ENCODE measurements at regions not wholly inside any gene's neighbourhood (a gene's known extent, or its start where the extent isn't known, plus 50 kb on each side); places are given as distances from the start of the nearest gene placed in this dataset.

DNA sequence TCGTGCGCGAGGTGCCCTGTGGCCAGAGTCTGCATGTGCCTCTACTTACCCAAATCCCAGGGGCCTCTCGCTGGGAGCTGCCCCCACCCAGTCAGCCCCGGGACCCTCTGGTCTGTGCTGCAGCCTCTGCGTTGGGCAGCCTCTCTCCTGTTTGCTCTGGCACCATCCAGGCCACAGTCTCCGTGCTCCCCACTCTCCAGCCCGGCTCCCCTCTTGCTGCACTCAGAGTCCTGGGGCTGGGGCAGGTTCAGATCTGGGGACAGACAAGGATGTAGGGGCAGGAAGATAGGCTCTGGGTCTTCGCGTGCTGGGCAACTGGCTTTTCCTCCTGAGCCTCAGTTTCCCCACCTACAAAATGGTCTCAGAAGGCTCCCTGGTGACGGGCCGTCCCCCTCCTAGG lies 70.8 kb upstream of the GATA5 start:
- DNase-seq (ENCODE audit: low read depth in 1 of 2, low spot score in 1 of 2) = no peak
- POLR2A ChIA-PET = no interaction called here
- H3K27ac ChIP-seq = no peak overlapping the region
- peaks cover 5% of the 10 kb centered on the region; the same call in 1 of the 3 replicates for H3K9me3 ChIP-seq
- no peak for ATAC-seq
- peaks cover 20% of the 10 kb centered on the region for H3K4me1 ChIP-seq
- FAIRE-seq = no peak
- TF ChIP-seq ESRRA (IDR thresholded peaks at IDR 0.05; ENCODE audit: borderline replicate concordance, low read length) = no peak
- no peak for TF ChIP-seq KDM1A (IDR thresholded peaks at IDR 0.05; ENCODE audit: low read depth)
- no peak for TF ChIP-seq GATA3 (IDR thresholded peaks at IDR 0.05; ENCODE audit: borderline replicate concordance)
- TF ChIP-seq, protein P1, sequence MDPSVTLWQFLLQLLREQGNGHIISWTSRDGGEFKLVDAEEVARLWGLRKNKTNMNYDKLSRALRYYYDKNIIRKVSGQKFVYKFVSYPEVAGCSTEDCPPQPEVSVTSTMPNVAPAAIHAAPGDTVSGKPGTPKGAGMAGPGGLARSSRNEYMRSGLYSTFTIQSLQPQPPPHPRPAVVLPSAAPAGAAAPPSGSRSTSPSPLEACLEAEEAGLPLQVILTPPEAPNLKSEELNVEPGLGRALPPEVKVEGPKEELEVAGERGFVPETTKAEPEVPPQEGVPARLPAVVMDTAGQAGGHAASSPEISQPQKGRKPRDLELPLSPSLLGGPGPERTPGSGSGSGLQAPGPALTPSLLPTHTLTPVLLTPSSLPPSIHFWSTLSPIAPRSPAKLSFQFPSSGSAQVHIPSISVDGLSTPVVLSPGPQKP (IDR thresholded peaks at IDR 0.05; ENCODE audit: low read depth, low read length) = no peak
- TF ChIP-seq, protein P2, sequence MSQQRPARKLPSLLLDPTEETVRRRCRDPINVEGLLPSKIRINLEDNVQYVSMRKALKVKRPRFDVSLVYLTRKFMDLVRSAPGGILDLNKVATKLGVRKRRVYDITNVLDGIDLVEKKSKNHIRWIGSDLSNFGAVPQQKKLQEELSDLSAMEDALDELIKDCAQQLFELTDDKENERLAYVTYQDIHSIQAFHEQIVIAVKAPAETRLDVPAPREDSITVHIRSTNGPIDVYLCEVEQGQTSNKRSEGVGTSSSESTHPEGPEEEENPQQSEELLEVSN (IDR thresholded peaks at IDR 0.05; ENCODE audit: borderline replicate concordance, low read depth) = no peak
- no peak for TF ChIP-seq ZFP36 (IDR thresholded peaks at IDR 0.05; ENCODE audit: borderline replicate concordance, partially characterized antibody)
- no peak for TF ChIP-seq NR3C1 (IDR thresholded peaks at IDR 0.05)
- no peak for TF ChIP-seq CEBPB (IDR thresholded peaks at IDR 0.05)
- no peak for TF ChIP-seq POLR2AphosphoS2 (conservative IDR thresholded peaks at IDR 0.05; ENCODE audit: low read length)
- TF ChIP-seq, protein P3, sequence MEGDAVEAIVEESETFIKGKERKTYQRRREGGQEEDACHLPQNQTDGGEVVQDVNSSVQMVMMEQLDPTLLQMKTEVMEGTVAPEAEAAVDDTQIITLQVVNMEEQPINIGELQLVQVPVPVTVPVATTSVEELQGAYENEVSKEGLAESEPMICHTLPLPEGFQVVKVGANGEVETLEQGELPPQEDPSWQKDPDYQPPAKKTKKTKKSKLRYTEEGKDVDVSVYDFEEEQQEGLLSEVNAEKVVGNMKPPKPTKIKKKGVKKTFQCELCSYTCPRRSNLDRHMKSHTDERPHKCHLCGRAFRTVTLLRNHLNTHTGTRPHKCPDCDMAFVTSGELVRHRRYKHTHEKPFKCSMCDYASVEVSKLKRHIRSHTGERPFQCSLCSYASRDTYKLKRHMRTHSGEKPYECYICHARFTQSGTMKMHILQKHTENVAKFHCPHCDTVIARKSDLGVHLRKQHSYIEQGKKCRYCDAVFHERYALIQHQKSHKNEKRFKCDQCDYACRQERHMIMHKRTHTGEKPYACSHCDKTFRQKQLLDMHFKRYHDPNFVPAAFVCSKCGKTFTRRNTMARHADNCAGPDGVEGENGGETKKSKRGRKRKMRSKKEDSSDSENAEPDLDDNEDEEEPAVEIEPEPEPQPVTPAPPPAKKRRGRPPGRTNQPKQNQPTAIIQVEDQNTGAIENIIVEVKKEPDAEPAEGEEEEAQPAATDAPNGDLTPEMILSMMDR (IDR thresholded peaks at IDR 0.05) = no peak
- no peak for TF ChIP-seq BHLHE40 (IDR thresholded peaks at IDR 0.05; ENCODE audit: low read depth, low read length)
- TF ChIP-seq FOSL2 (IDR thresholded peaks at IDR 0.05) = no peak
- TF ChIP-seq FOSL2 (CRISPR knock-in tag; IDR thresholded peaks at IDR 0.05) = no peak
- TF ChIP-seq, protein P4, sequence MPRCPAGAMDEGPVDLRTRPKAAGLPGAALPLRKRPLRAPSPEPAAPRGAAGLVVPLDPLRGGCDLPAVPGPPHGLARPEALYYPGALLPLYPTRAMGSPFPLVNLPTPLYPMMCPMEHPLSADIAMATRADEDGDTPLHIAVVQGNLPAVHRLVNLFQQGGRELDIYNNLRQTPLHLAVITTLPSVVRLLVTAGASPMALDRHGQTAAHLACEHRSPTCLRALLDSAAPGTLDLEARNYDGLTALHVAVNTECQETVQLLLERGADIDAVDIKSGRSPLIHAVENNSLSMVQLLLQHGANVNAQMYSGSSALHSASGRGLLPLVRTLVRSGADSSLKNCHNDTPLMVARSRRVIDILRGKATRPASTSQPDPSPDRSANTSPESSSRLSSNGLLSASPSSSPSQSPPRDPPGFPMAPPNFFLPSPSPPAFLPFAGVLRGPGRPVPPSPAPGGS (IDR thresholded peaks at IDR 0.05) = no peak
- TF ChIP-seq FOSB (CRISPR knock-in tag; IDR thresholded peaks at IDR 0.05) = no peak
- TF ChIP-seq ZNF302 (CRISPR knock-in tag; IDR thresholded peaks at IDR 0.05) = no peak
- TF ChIP-seq HOXB5 (CRISPR knock-in tag; IDR thresholded peaks at IDR 0.05) = no peak
- no peak for TF ChIP-seq MAZ (IDR thresholded peaks at IDR 0.05; ENCODE audit: borderline replicate concordance, low read depth, low read length)
- H3K4me3 ChIP-seq = no peak overlapping the region
- CTCF ChIA-PET = interaction anchor here (1.3 kb wide), 1 partner anchor 31 kb away, joined by 3 read pairs; no protein-coding TSS in a partner anchor
- 76% methylated on average over 12 of the region's 12 CpGs for WGBS (ENCODE audit: missing lambda C conversion rate)
- H3K4me2 ChIP-seq = no peak overlapping the region

DNA sequence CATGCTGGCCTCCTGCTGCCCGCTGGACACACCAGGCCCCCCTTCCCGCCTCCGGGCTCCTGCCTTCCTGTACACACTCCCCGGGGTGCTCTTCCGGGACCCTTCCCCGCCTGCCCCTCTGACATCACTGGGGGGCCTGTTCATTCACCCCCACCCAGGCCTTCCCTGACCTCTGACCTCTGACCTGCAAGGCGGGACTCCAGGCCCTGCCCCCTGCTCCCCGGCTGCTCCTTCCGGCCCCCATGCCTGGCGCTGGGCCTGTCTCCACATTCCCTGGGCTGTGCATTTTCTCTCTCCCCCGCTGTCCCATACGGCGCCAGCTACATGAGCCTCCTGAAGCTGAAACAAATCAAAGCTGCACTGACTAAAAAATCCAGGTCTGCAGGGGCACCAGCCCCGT lies 71.6 kb upstream of the GATA5 start:
- POLR2A ChIA-PET = no interaction called here
- ATAC-seq = no peak
- H3K4me1 ChIP-seq = peaks cover 20% of the 10 kb centered on the region
- no peak overlapping the region for H3K4me2 ChIP-seq
- no peak for TF ChIP-seq ESRRA (IDR thresholded peaks at IDR 0.05; ENCODE audit: borderline replicate concordance, low read length)
- TF ChIP-seq TFCP2L1 (CRISPR knock-in tag; IDR thresholded peaks at IDR 0.05) = no peak
- TF ChIP-seq, protein P1 (IDR thresholded peaks at IDR 0.05; ENCODE audit: low read depth, low read length) = no peak
- TF ChIP-seq HOXB13 (CRISPR knock-in tag; IDR thresholded peaks at IDR 0.05; ENCODE audit: low read depth) = no peak
- no peak for TF ChIP-seq SMC3 (IDR thresholded peaks at IDR 0.05)
- no peak for TF ChIP-seq EP300 (IDR thresholded peaks at IDR 0.05)
- no peak for TF ChIP-seq CBX2 (IDR thresholded peaks at IDR 0.05; ENCODE audit: borderline replicate concordance, low read depth)
- TF ChIP-seq, protein P5, sequence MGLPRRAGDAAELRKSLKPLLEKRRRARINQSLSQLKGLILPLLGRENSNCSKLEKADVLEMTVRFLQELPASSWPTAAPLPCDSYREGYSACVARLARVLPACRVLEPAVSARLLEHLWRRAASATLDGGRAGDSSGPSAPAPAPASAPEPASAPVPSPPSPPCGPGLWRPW (IDR thresholded peaks at IDR 0.05) = no peak
- no peak for TF ChIP-seq POLR2A (IDR thresholded peaks at IDR 0.05; ENCODE audit: low read length)
- TF ChIP-seq, protein P6, sequence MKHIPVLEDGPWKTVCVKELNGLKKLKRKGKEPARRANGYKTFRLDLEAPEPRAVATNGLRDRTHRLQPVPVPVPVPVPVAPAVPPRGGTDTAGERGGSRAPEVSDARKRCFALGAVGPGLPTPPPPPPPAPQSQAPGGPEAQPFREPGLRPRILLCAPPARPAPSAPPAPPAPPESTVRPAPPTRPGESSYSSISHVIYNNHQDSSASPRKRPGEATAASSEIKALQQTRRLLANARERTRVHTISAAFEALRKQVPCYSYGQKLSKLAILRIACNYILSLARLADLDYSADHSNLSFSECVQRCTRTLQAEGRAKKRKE (CRISPR knock-in tag; IDR thresholded peaks at IDR 0.05; ENCODE audit: low read depth) = no peak
- TF ChIP-seq MAFK (IDR thresholded peaks at IDR 0.05; ENCODE audit: partially characterized antibody) = no peak
- no peak for TF ChIP-seq NFE2L2 (conservative IDR thresholded peaks at IDR 0.05; ENCODE audit: low read length)
- TF ChIP-seq CHD4 (IDR thresholded peaks at IDR 0.05; ENCODE audit: borderline replicate concordance) = no peak
- no peak for TF ChIP-seq TP53 (CRISPR knock-in tag; IDR thresholded peaks at IDR 0.05)
- TF ChIP-seq JUNB (IDR thresholded peaks at IDR 0.05) = no peak
- TF ChIP-seq EHMT2 (IDR thresholded peaks at IDR 0.05; ENCODE audit: low read depth) = no peak
- TF ChIP-seq HDAC2 (IDR thresholded peaks at IDR 0.05) = no peak
- WGBS (ENCODE audit: missing lambda C conversion rate) = 85% methylated on average over 14 of the region's 14 CpGs
- DNase-seq (ENCODE audit: low read depth in 1 of 2, low spot score in 1 of 2) = no peak
- H3K27ac ChIP-seq = no peak overlapping the region
- peaks cover 5% of the 10 kb centered on the region; the same call in 1 of the 3 replicates for H3K9me3 ChIP-seq
- CTCF ChIA-PET = interaction anchor here (1.4 kb wide), 1 partner anchor 47 kb away, joined by 3 read pairs; no protein-coding TSS in a partner anchor
- FAIRE-seq = no peak
- H3K4me3 ChIP-seq = no peak overlapping the region

Measured in A549 (cell line).